ENCODE measurements at regions not wholly inside any gene's neighbourhood (a gene's known extent, or its start where the extent isn't known, plus 50 kb on each side); places are given as distances from the start of the nearest gene placed in this dataset.

DNA sequence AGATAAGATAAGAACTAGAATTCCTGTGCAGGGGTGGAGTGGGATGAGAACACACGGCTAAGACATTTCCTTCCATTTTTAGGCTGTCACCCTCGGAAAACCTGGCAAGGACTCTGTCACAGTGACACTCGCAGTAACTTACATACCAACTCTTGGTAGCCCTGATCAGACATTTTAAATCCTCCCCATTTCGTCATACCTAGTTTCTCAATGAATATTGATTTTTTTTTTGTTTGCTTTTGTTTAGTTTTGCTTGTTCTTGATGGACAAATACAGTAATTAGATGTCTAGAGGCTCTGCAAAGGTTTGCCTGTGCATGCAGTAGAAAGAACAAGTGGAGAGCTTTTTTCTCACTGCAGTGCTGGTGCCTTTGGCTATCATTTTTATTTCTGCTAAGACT lies 213.0 kb upstream of the FAM83B start:
- DNase-seq (no peak), ATAC-seq (ENCODE audit: poor library complexity) (no peak)
- ChIA-PET POLR2A (no interaction called here), CTCF (no interaction called here)
- Histone ChIP-seq H3K4me3 (ENCODE audit: low read length) (no peak overlapping the region), H3K9me3 (ENCODE audit: control insufficient read depth in 1 of 2, insufficient read depth in 1 of 2, low read length in 2 of 2) (no peaks in the 10 kb centered on the region), H3K27ac (ENCODE audit: low read depth in 1 of 2, low read length in 2 of 2) (no peak overlapping the region), H3K27me3 (ENCODE audit: control insufficient read depth in 1 of 2, insufficient read depth in 2 of 2, low read length in 2 of 2) (no peaks in the 10 kb centered on the region), H3K36me3 (ENCODE audit: insufficient read depth, low read length) (no peaks in the 10 kb centered on the region), H3K4me1 (ENCODE audit: insufficient read depth, low read length) (no peaks in the 10 kb centered on the region)
- no peaks in the 10 kb centered on the region for H3K4me1 Mint-ChIP-seq (ENCODE audit: low read depth)
- peaks cover 4% of the 10 kb centered on the region for H3K9me3 Mint-ChIP-seq
- no peaks in the 10 kb centered on the region for H3K36me3 Mint-ChIP-seq (ENCODE audit: low read depth)
- no peak overlapping the region for H3K27ac Mint-ChIP-seq
- intact Hi-C loops (cut with DNase I, micrococcal nuclease): no loop called here
- no peaks in the 10 kb centered on the region for H3K27me3 Mint-ChIP-seq
- H3K4me3 Mint-ChIP-seq: no peak overlapping the region
- TF ChIP-seq, protein P1, sequence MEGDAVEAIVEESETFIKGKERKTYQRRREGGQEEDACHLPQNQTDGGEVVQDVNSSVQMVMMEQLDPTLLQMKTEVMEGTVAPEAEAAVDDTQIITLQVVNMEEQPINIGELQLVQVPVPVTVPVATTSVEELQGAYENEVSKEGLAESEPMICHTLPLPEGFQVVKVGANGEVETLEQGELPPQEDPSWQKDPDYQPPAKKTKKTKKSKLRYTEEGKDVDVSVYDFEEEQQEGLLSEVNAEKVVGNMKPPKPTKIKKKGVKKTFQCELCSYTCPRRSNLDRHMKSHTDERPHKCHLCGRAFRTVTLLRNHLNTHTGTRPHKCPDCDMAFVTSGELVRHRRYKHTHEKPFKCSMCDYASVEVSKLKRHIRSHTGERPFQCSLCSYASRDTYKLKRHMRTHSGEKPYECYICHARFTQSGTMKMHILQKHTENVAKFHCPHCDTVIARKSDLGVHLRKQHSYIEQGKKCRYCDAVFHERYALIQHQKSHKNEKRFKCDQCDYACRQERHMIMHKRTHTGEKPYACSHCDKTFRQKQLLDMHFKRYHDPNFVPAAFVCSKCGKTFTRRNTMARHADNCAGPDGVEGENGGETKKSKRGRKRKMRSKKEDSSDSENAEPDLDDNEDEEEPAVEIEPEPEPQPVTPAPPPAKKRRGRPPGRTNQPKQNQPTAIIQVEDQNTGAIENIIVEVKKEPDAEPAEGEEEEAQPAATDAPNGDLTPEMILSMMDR (IDR thresholded peaks at IDR 0.05): no peak

DNA sequence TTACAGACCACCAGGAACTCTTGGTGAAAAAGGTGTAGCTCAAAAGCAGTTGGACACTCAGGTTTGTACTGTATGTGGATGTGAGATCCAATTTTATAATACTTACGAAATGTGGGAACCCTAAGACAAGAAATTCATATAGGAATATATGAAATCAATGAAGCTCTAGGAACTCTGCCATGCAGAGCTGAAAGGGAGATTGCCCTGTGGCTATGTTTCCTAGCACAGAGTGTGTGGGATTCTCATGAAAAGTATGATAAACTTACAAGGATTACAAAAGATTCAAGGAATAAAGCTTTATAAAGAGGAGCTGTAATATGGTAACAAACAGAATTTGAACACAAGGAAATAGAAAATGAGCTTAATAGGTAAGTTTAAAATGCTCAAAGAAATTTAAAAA lies 205.7 kb upstream of the FAM83B start:
- Histone ChIP-seq H3K36me3 (ENCODE audit: insufficient read depth, low read length) (no peaks in the 10 kb centered on the region), H3K4me3 (ENCODE audit: low read length) (no peak overlapping the region), H3K4me1 (ENCODE audit: insufficient read depth, low read length) (no peaks in the 10 kb centered on the region), H3K27ac (ENCODE audit: low read depth in 1 of 2, low read length in 2 of 2) (no peak overlapping the region), H3K9me3 (ENCODE audit: control insufficient read depth in 1 of 2, insufficient read depth in 1 of 2, low read length in 2 of 2) (no peaks in the 10 kb centered on the region), H3K27me3 (ENCODE audit: control insufficient read depth in 1 of 2, insufficient read depth in 2 of 2, low read length in 2 of 2) (no peaks in the 10 kb centered on the region)
- Mint-ChIP-seq H3K27ac (no peak overlapping the region), H3K27me3 (no peaks in the 10 kb centered on the region), H3K36me3 (ENCODE audit: low read depth) (no peaks in the 10 kb centered on the region), H3K4me3 (no peak overlapping the region), H3K4me1 (ENCODE audit: low read depth) (no peaks in the 10 kb centered on the region), H3K9me3 (no peaks in the 10 kb centered on the region)
- CTCF ChIA-PET: no interaction called here
- intact Hi-C loops (cut with DNase I, micrococcal nuclease): no loop called here
- TF ChIP-seq, protein P1 (IDR thresholded peaks at IDR 0.05): no peak
- DNase-seq (no peak), ATAC-seq (ENCODE audit: poor library complexity) (no peak)
- POLR2A ChIA-PET: no interaction called here

DNA sequence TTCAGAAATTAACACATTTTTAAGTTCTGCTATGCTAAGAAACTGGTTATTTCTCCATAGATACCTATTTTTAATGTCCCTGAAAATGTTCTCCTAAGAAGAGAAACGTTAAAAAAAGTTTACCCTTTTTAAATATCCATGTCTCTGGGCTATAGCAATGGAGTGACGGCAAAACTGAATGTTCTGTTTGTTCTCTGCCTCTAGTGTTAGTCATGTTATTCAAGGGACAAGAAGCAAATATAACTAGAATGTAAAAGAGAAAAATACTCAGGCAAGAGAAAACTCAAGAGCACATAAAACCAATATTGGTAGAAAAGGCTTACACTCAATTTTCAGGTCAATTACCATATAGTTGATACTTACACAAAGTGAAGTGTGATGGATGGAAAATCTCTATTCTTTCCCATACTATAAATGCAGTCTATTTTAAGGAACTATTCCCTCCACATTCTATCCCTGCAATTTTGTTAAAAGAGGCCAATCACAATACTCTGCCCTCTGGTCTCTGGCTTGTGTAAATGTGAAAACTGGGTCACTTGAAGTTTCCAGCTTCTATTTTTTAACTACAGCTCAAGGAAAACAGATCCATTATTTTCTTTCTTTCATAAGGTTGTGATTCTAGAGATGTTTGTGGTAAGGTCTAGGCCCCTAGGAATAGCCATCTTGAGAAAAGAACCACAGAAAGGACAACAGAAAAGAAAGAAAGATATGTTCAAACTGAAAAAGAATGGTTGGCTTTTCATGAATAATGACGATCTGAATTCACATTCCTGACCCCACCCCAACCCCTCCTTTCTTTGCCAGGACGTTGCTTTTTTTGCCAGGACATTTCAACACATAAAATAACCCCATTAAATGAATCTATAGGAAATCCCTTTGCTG lies 200.3 kb upstream of the FAM83B start:
- H3K36me3 ChIP-seq (ENCODE audit: insufficient read depth, low read length): no peaks in the 10 kb centered on the region
- Mint-ChIP-seq H3K9me3 (no peaks in the 10 kb centered on the region), H3K36me3 (ENCODE audit: low read depth) (no peaks in the 10 kb centered on the region), H3K4me3 (no peak overlapping the region), H3K4me1 (ENCODE audit: low read depth) (no peaks in the 10 kb centered on the region), H3K27me3 (no peaks in the 10 kb centered on the region), H3K27ac (no peak overlapping the region)
- no peak overlapping the region for H3K4me3 ChIP-seq (ENCODE audit: low read length)
- H3K9me3 ChIP-seq (ENCODE audit: control insufficient read depth in 1 of 2, insufficient read depth in 1 of 2, low read length in 2 of 2): no peaks in the 10 kb centered on the region
- POLR2A ChIA-PET: no interaction called here
- no peaks in the 10 kb centered on the region for H3K4me1 ChIP-seq (ENCODE audit: insufficient read depth, low read length)
- CTCF ChIA-PET: no interaction called here
- TF ChIP-seq, protein P1 (IDR thresholded peaks at IDR 0.05): no peak
- no peak overlapping the region for H3K27ac ChIP-seq (ENCODE audit: low read depth in 1 of 2, low read length in 2 of 2)
- no peaks in the 10 kb centered on the region for H3K27me3 ChIP-seq (ENCODE audit: control insufficient read depth in 1 of 2, insufficient read depth in 2 of 2, low read length in 2 of 2)
- DNase-seq (no peak), ATAC-seq (ENCODE audit: poor library complexity) (no peak)
- intact Hi-C loops (cut with DNase I, micrococcal nuclease): no loop called here

All from CD4-positive, alpha-beta T cell (primary cell).